Erythroblast (primary cell): ENCODE measurements at regions not wholly inside any gene's neighbourhood (a gene's known extent, or its start where the extent isn't known, plus 50 kb on each side); places are given as distances from the start of the nearest gene placed in this dataset.

Experiments
- DNase-seq, 2 experiments: peaks; one replicate each; lab custom pipeline; 2025; lab: John Stamatoyannopoulos, UW
- GATA1 ChIP-seq: IDR thresholded peaks from 2 replicates; pipeline ENCODE4 v1.6.1; 2011; ENCODE audit warnings: low read depth, mild to moderate bottlenecking, control low read depth, low read length, moderate library complexity
- POLR2A ChIP-seq: IDR thresholded peaks from 2 replicates; pipeline ENCODE4 v1.6.1; 2011; ENCODE audit warnings: mild to moderate bottlenecking, low read length

- TF ChIP-seq POLR2A (no peak), GATA1 (no peak)
- DNase-seq = no peak
Observed at GRCh38 chr2:67684991-67685390, 287.9 kb downstream of the ETAA1 start.

- no peak for TF ChIP-seq GATA1
- TF ChIP-seq POLR2A = no peak
- no peak for DNase-seq
Observed at GRCh38 chr2:67686254-67686653, 289.1 kb downstream of the ETAA1 start.

GRCh38 chr2:67689186-67689585, 292.1 kb downstream of the ETAA1 start:
- no peak for DNase-seq
- TF ChIP-seq GATA1 (no peak), POLR2A (no peak)

- DNase-seq = no peak
- TF ChIP-seq POLR2A (no peak), GATA1 (no peak)
Observed at GRCh38 chr2:67689651-67690050, 292.5 kb downstream of the ETAA1 start.

DNA sequence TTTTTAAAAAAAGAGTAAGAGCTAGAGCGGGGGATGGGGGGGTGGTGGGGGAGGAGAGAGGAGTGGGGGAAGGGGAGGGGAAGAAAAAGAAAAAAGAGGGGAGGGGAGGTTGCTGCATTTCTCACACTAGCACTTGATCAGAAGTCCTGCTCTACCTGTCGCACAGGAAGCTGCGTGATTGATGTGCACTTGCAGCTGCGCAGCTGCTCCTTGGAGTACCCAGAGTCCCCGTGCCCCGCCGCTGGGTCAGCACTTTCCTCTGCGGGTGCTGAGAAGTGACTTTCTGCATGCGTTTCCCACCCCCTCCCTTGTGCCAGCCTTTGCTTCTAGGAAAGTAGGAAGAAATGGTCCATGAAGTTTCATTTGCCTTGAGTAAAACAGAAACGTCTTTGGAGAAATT, 297.3 kb downstream of the ETAA1 start:
- TF ChIP-seq POLR2A (no peak), GATA1 (no peak)
- DNase-seq = no peak

GRCh38 chr2:67701011-67701410, 303.9 kb downstream of the ETAA1 start:
- no peak for DNase-seq
- no peak for TF ChIP-seq POLR2A
- no peak for TF ChIP-seq GATA1

DNA sequence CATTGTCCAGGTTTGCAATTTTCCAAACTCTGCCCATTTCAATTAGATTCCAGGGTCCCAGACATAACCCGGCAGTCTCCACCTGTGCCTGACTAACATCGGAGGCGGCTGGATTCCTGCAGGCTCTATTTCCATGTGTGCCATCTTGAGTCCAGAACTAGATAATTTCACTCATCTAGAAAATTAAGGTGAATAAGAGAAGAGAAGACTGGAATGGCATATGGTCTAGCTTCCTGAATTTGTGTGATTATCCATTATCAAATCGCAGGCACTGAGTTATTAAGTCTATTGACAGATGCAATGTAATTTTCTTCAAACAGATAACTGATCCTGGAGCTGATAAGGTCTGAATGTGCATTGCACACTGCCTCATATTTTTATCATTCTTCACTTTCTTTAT, 305.2 kb downstream of the ETAA1 start:
- no peak for DNase-seq
- TF ChIP-seq POLR2A (no peak), GATA1 (no peak)

GRCh38 chr2:67702937-67703336, 305.8 kb downstream of the ETAA1 start:
- TF ChIP-seq GATA1 (no peak), POLR2A (no peak)
- no peak for DNase-seq

GRCh38 chr2:67706082-67706481, 308.9 kb downstream of the ETAA1 start:
- no peak for TF ChIP-seq POLR2A
- no peak for DNase-seq

DNA sequence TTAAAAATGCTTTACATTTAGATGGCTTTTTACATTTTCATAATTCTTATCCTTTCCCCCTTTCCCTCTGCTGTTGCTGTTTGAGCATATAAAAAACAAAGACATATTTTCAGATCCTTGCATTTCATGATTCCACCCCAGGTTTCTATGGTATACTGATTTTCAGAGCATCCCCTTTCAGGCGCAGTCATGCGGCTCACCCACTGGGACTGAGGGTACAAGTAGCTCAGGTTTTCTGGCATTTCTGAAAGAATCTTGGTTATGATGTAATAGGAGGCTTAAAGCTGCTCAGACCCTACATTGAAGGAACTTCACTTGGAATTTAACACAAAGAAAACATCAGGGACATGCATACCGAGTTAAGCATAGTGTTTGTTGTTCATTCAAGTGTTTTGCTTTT, 310.8 kb downstream of the ETAA1 start:
- TF ChIP-seq GATA1 = no peak
- TF ChIP-seq POLR2A = no peak
- DNase-seq = no peak

DNA sequence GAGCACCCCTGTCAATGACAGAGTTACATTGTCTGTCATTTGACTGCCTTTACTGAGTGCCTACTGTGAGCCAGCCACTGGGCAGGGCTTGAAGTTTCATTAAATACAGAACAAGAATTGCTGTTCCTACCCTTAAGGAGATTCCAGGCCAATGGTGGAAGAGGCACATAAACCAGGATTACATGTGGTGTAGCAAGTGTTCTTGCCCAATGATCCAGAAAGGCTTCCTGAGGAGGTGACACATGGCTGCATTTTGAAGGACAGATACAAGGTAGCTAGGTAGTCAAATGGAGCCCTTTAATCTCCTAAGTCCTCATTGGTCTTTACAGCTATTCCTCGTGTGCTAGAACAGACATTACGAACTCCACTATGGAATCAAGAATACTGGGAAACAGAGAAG, 312.7 kb downstream of the ETAA1 start:
- no peak for TF ChIP-seq GATA1
- no peak for DNase-seq

- DNase-seq = no peak
- no peak for TF ChIP-seq POLR2A
- no peak for TF ChIP-seq GATA1
Observed at GRCh38 chr2:67712484-67712883, 315.4 kb downstream of the ETAA1 start.

GRCh38 chr2:67713376-67713775, 316.2 kb downstream of the ETAA1 start:
- DNase-seq = no peak
- TF ChIP-seq GATA1 (no peak), POLR2A (no peak)

DNA sequence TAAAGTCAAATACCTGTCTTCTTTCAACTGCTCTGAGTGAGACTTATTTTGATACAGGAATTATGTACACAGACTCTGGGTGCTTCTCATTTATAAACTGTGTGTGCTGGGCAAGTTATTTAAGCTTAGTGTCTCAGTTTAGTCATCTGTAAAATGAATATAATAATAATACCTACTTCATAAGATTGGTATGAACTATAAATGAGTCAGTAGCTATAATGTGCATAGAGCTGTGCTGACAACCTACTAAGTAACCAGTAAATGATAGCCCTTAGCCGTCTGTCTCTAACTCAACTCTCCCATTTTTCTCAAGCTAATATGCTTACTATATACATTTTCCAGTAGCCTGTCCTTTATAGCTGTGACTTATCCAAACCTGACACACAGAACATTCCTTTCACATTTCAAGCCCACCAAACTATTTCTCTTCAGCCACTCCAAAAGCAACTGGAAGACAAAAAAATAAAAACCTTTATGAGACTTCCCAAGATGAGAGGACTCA, 319.8 kb downstream of the ETAA1 start:
- no peak for DNase-seq
- TF ChIP-seq POLR2A (no peak), GATA1 (no peak)

GRCh38 chr2:67717692-67718091, 320.6 kb downstream of the ETAA1 start:
- DNase-seq = no peak
- no peak for TF ChIP-seq POLR2A
- TF ChIP-seq GATA1 = no peak

GRCh38 chr2:67719351-67719750, 322.2 kb downstream of the ETAA1 start:
- TF ChIP-seq GATA1 = no peak
- TF ChIP-seq POLR2A = no peak
- DNase-seq = no peak
